Lung (tissue), 11 donors: ENCODE measurements at regions not wholly inside any gene's neighbourhood (a gene's known extent, or its start where the extent isn't known, plus 50 kb on each side); places are given as distances from the start of the nearest gene placed in this dataset.

Experiments
- ATAC-seq: fragments of 200-7000 bp; cut with Tn5 transposase; one replicate; pipeline ENCODE4 v1.9.1; 2020; ENCODE audit warnings: moderate number of reproducible peaks; ENCODE audit not compliant: insufficient read depth, low FRiP score
- DNase-seq, 3 donors: peaks; one replicate each; pipeline ENCODE4 v3.0.0-alpha.2; 2013 to 2017
- H3K27ac ChIP-seq, 2 donors: one replicate each; pipeline ENCODE4 v1.5.1; 2013; ENCODE audit warnings: mild to moderate bottlenecking in 2 of 2, moderate library complexity in 2 of 2, control low read depth in 1 of 2, inconsistent platforms in 1 of 2, low read depth in 1 of 2, low read length in 1 of 2
- H3K27me3 ChIP-seq, 3 donors: one replicate each; pipeline ENCODE4 v1.5.1; 2013; ENCODE audit warnings: low read length in 2 of 3; ENCODE audit not compliant: control insufficient read depth in 3 of 3, insufficient read depth in 3 of 3
- H3K36me3 ChIP-seq, 4 donors: one replicate each; pipeline ENCODE4 v1.5.1; 2013; ENCODE audit warnings: low read length in 4 of 4, mild to moderate bottlenecking in 1 of 4, moderate library complexity in 1 of 4; ENCODE audit not compliant: control insufficient read depth in 4 of 4, insufficient read depth in 4 of 4
- H3K4me1 ChIP-seq, 5 donors: one replicate each; pipeline ENCODE4 v1.5.1; 2013; ENCODE audit warnings: low read length in 5 of 5, mild to moderate bottlenecking in 2 of 5, moderate library complexity in 1 of 5; ENCODE audit not compliant: control insufficient read depth in 5 of 5, insufficient read depth in 5 of 5
- H3K4me3 ChIP-seq: one replicate; pipeline ENCODE4 v1.5.1; 2013; ENCODE audit warnings: mild to moderate bottlenecking, control low read depth, moderate library complexity
- H3K9ac ChIP-seq, 2 donors: one replicate each; pipeline ENCODE4 v1.5.1; 2013; ENCODE audit warnings: low read length in 2 of 2, control low read depth in 1 of 2; ENCODE audit not compliant: insufficient read depth in 1 of 2
- H3K9me3 ChIP-seq, 4 donors: one replicate each; pipeline ENCODE4 v1.5.1; 2013; ENCODE audit warnings: low read length in 3 of 4, mild to moderate bottlenecking in 1 of 4, moderate library complexity in 1 of 4; ENCODE audit not compliant: control insufficient read depth in 4 of 4, insufficient read depth in 3 of 4
- WGBS, 2 donors: extraction: QIAGEN DNeasy Blood & Tissue Kit; methylation state at CpG; one replicate each; pipeline ENCODE4 v1.1.7; 2013; 5-methylcytosine and 5-hydroxymethylcytosine counted together
- TF ChIP-seq, protein P1 (sequence below): IDR thresholded peaks from 2 replicates; pipeline ENCODE4 v1.5.1; 2012; ENCODE audit warnings: mild to moderate bottlenecking; ENCODE audit errors: control extremely low read depth, extremely low read depth
- donor health status: control.
- donor health status: control.
- donor health status: Bipolar disorder and iron deficiency.
- donor health status: healthy.
- donor health status: DM: yes; HTN: yes; CAD: no.

GRCh38 chr5:35457912-35458823 is 159.5 kb upstream of the SPEF2 start:
- no peak overlapping the region for H3K27ac ChIP-seq
- no peaks in the 10 kb centered on the region for H3K27me3 ChIP-seq
- no peak overlapping the region for H3K9ac ChIP-seq
- no peak for ATAC-seq
- no peak for DNase-seq
- WGBS, 2 donors, result 71 to 75% methylated on average over 5 of the region's 5 CpGs
- H3K4me1 ChIP-seq, result no peaks in the 10 kb centered on the region
- no peak overlapping the region for H3K4me3 ChIP-seq
- H3K9me3 ChIP-seq, result peaks cover 0 to 3% (median 0%) of the 10 kb centered on the region in 4 donors
- TF ChIP-seq, protein P1, sequence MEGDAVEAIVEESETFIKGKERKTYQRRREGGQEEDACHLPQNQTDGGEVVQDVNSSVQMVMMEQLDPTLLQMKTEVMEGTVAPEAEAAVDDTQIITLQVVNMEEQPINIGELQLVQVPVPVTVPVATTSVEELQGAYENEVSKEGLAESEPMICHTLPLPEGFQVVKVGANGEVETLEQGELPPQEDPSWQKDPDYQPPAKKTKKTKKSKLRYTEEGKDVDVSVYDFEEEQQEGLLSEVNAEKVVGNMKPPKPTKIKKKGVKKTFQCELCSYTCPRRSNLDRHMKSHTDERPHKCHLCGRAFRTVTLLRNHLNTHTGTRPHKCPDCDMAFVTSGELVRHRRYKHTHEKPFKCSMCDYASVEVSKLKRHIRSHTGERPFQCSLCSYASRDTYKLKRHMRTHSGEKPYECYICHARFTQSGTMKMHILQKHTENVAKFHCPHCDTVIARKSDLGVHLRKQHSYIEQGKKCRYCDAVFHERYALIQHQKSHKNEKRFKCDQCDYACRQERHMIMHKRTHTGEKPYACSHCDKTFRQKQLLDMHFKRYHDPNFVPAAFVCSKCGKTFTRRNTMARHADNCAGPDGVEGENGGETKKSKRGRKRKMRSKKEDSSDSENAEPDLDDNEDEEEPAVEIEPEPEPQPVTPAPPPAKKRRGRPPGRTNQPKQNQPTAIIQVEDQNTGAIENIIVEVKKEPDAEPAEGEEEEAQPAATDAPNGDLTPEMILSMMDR, result no peak
- H3K36me3 ChIP-seq, result no peaks in the 10 kb centered on the region

DNA sequence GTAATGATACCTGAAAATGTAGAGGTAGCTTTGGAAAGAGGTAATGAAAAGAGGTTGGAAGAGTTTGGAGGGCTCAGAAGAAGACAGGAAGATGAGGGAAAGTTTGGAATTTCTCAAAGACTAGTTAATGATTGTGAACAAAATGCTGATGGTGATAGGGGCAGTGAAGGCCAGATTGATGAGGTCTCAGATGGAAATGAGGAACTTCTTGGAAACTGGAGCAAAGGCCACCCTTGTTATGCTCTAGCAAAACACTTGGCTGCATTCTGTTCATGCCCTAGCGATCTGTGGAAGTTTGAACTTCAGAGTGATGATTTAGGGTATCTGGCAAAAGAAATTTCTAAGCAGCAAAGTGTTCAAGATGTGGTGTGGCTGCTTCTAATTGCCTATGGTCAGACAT is 161.2 kb upstream of the SPEF2 start:
- WGBS, 2 donors, result 92 to 94% methylated on average over 1 of the region's 1 CpG
- Histone ChIP-seq H3K27ac (no peak overlapping the region), H3K9me3 (peaks cover 0 to 3% (median 0%) of the 10 kb centered on the region in 4 donors), H3K4me3 (no peak overlapping the region), H3K9ac (no peak overlapping the region), H3K36me3 (no peaks in the 10 kb centered on the region), H3K27me3 (no peaks in the 10 kb centered on the region), H3K4me1 (no peaks in the 10 kb centered on the region)
- TF ChIP-seq, protein P1, result no peak
- ATAC-seq, result no peak
- DNase-seq, result no peak

DNA sequence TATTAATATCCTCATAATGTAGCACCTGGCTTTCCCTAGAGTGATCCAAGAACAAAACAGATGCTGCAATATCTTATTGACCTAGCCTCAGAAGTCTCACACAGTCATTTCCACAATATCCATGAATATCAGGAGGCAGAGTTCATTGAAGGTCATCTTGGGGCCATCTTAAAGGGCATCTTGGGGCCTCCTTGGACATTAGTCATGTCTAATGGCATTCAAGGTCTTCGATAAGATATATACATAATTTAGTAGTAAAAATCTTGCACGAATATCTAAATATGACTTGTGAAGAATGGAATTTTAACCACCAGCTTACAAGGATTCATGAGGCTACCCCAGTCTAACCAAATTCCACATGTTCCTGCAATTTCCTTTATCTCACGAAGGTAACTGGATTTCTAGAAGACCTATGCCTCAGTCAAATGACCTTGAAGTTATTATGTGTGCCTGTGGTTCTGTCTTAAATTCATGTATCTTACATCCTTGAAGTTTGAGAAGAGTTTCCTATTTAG is 163.6 kb upstream of the SPEF2 start:
- DNase-seq, result no peak
- H3K27ac ChIP-seq, result no peak overlapping the region
- 91 to 94% methylated on average over 3 of the region's 3 CpGs for WGBS, 2 donors

More for the DNA sequence above, 163.6 kb upstream of the SPEF2 start:
- no peak overlapping the region for H3K4me3 ChIP-seq
- H3K9me3 ChIP-seq, result peaks cover 0 to 4% (median 2%) of the 10 kb centered on the region in 4 donors
- ATAC-seq, result no peak
- H3K27me3 ChIP-seq, result no peaks in the 10 kb centered on the region
- H3K36me3 ChIP-seq, result no peaks in the 10 kb centered on the region
- H3K9ac ChIP-seq, result no peak overlapping the region
- H3K4me1 ChIP-seq, result no peaks in the 10 kb centered on the region
- TF ChIP-seq, protein P1, result no peak
